GM21529 (cell line): ENCODE measurements at regions not wholly inside any gene's neighbourhood (a gene's known extent, or its start where the extent isn't known, plus 50 kb on each side); places are given as distances from the start of the nearest gene placed in this dataset.
A peak's percentile ranks its signal among the peaks of the same experiment; 100 is the strongest.

Experiments used
- ATAC-seq: cut with Tn5 transposase; IDR thresholded peaks from one replicate; pipeline ENCODE4 v1.9.1; 2021; ENCODE audit not compliant: unreplicated experiment

- peak; percentile 70 for ATAC-seq
Observed at GRCh38 chr3:130839813-130840212, 54.1 kb upstream of the ATP2C1 start.

GRCh38 chr3:130841357-130841756 lies 52.5 kb upstream of the ATP2C1 start:
- no peak for ATAC-seq

- no peak for ATAC-seq
Observed at GRCh38 chr3:130843441-130843840, 50.4 kb upstream of the ATP2C1 start.
